H1 (cell line): ENCODE measurements at regions not wholly inside any gene's neighbourhood (a gene's known extent, or its start where the extent isn't known, plus 50 kb on each side); places are given as distances from the start of the nearest gene placed in this dataset.

Experiments
- CTCF ChIA-PET: fragments of 300-600 bp; sonication (Branson Sonifier 250); formaldehyde crosslinking; loops from one replicate; lab custom pipeline; 2021; ENCODE audit not compliant: partially characterized antibody; lab: Charles Lee
- POLR2A ChIA-PET: fragments of 300-600 bp; sonication (Branson Sonifier 250); formaldehyde crosslinking; loops from one replicate; lab custom pipeline; 2021; ENCODE audit warnings: inconsistent platforms; ENCODE audit not compliant: partially characterized antibody; lab: Charles Lee
- DNase-seq, 2 experiments: peaks; one replicate each; pipeline versions ENCODE4 v3.0.0 to v3.0.0-alpha.2; 2010 to 2022; ENCODE audit warnings: low spot score in 2 of 2, low read depth in 1 of 2, mixed read lengths in 1 of 2
- FAIRE-seq: peaks from 2 replicates; lab custom pipeline; 2011; peaks lifted over from hg19 to GRCh38; lab: Jason Lieb, UNC
- H2AFZ ChIP-seq: 2 replicates; pipeline ENCODE4 v1.8.1; 2012; ENCODE audit warnings: low read length, inconsistent platforms
- H2AK5ac ChIP-seq: 2 replicates; pipeline ENCODE4 v1.6.1; 2013; ENCODE audit warnings: low read depth, low read length
- H2BK120ac ChIP-seq: replicated peaks from 2 replicates; pipeline ENCODE3; 2013; ENCODE audit warnings: low read depth, low read length, inconsistent platforms
- H2BK12ac ChIP-seq: 2 replicates; pipeline ENCODE4 v1.6.1; 2013; ENCODE audit warnings: low read depth, low read length
- H2BK15ac ChIP-seq: 2 replicates; pipeline ENCODE4 v1.6.1; 2013; ENCODE audit warnings: low read length
- H2BK20ac ChIP-seq: 2 replicates; pipeline ENCODE4 v1.6.1; 2013; ENCODE audit warnings: low read length
- H2BK5ac ChIP-seq: 2 replicates; pipeline ENCODE4 v1.6.1; 2013; ENCODE audit warnings: low read depth, low read length
- H3K14ac ChIP-seq: 2 replicates; pipeline ENCODE4 v1.6.1; 2013; ENCODE audit warnings: inconsistent platforms; ENCODE audit not compliant: insufficient read length
- H3K18ac ChIP-seq: 2 replicates; pipeline ENCODE4 v1.6.1; 2013; ENCODE audit warnings: low read length; ENCODE audit errors: extremely low read depth
- H3K23ac ChIP-seq: 2 replicates; pipeline ENCODE4 v1.6.1; 2013; ENCODE audit warnings: inconsistent platforms; ENCODE audit not compliant: insufficient read length
- H3K23me2 ChIP-seq: 2 replicates; pipeline ENCODE4 v1.6.1; 2013; ENCODE audit warnings: low read depth, low read length
- H3K27ac ChIP-seq: 2 replicates; pipeline ENCODE4 v1.6.1; 2011; ENCODE audit warnings: low read depth, low read length, inconsistent platforms
- H3K27me3 ChIP-seq, 4 experiments: replicated peaks in 1 of 4; 1 replicate in 1 of 4; 2 replicates in 3 of 4; pipeline versions ENCODE4 v1.6.1 to v1.8.1; 2011 to 2013; ENCODE audit warnings: low read length in 3 of 4, mild to moderate bottlenecking in 3 of 4, inconsistent platforms in 2 of 4, mixed read lengths in 2 of 4, moderate library complexity in 1 of 4; ENCODE audit not compliant: control insufficient read depth in 3 of 4, insufficient read depth in 3 of 4; ENCODE audit errors: extremely low read depth in 1 of 4
- H3K36me3 ChIP-seq, 4 experiments: 2 replicates each; pipeline versions ENCODE4 v1.6.1 to v1.8.1; 2011 to 2013; ENCODE audit warnings: mild to moderate bottlenecking in 4 of 4, low read length in 3 of 4, moderate library complexity in 2 of 4, control low read depth in 1 of 4, inconsistent platforms in 1 of 4; ENCODE audit not compliant: insufficient read depth in 4 of 4, control insufficient read depth in 2 of 4
- H3K4ac ChIP-seq: replicated peaks from 2 replicates; pipeline ENCODE3; 2013; ENCODE audit warnings: low read length, low read depth, mixed read lengths, inconsistent platforms; ENCODE audit not compliant: insufficient read length
- H3K4me1 ChIP-seq, 4 experiments: replicated peaks in 1 of 4; 1 replicate in 1 of 4; 2 replicates in 3 of 4; pipeline versions ENCODE4 v1.6.1 to v1.8.1; 2011 to 2013; ENCODE audit warnings: low read length in 3 of 4, inconsistent platforms in 2 of 4, mixed read lengths in 1 of 4; ENCODE audit not compliant: insufficient read depth in 4 of 4, control insufficient read depth in 3 of 4
- H3K4me2 ChIP-seq, 2 experiments: 2 replicates each; pipeline versions ENCODE4 v1.6.1 to v1.8.1; 2011 to 2013; ENCODE audit warnings: low read depth in 2 of 2, low read length in 2 of 2, control low read depth in 1 of 2, inconsistent platforms in 1 of 2, mild to moderate bottlenecking in 1 of 2; ENCODE audit not compliant: insufficient read depth in 1 of 2
- H3K4me3 ChIP-seq, 4 experiments: fragments of 200-600, 300-600 bp in 1 of 4; sonication (generic), shearing (Covaris generic), sonication (Bioruptor Twin) in 1 of 4; 2 replicates each; pipeline versions ENCODE4 v1.5.1 to v1.8.1; 2011 to 2016; ENCODE audit warnings: low read length in 4 of 4, low read depth in 3 of 4, control low read depth in 2 of 4, inconsistent platforms in 2 of 4, mild to moderate bottlenecking in 2 of 4, mixed read lengths in 1 of 4, moderate library complexity in 1 of 4; ENCODE audit not compliant: insufficient read depth in 2 of 4; ENCODE audit errors: extremely low read depth in 1 of 4
- H3K56ac ChIP-seq: replicated peaks from 2 replicates; pipeline ENCODE3; 2013; ENCODE audit warnings: low read depth, mild to moderate bottlenecking, mixed read lengths, low read length, inconsistent platforms; ENCODE audit not compliant: insufficient read length
- H3K79me1 ChIP-seq: 2 replicates; pipeline ENCODE4 v1.6.1; 2013; ENCODE audit warnings: low read depth, low read length, control low read depth
- H3K79me2 ChIP-seq, 2 experiments: 2 replicates each; pipeline versions ENCODE4 v1.6.1 to v1.8.1; 2012 to 2013; ENCODE audit warnings: low read length in 2 of 2, mild to moderate bottlenecking in 2 of 2, inconsistent platforms in 1 of 2; ENCODE audit not compliant: insufficient read depth in 2 of 2, control insufficient read depth in 1 of 2
- H3K9ac ChIP-seq, 4 experiments: replicated peaks in 1 of 4; 1 replicate in 1 of 4; 2 replicates in 3 of 4; pipeline versions ENCODE4 v1.6.1 to v1.8.1; 2011 to 2013; ENCODE audit warnings: low read depth in 3 of 4, low read length in 3 of 4, control low read depth in 2 of 4, mild to moderate bottlenecking in 2 of 4, moderate library complexity in 2 of 4, inconsistent platforms in 1 of 4; ENCODE audit errors: extremely low read depth in 1 of 4
- H3K9me3 ChIP-seq, 2 experiments: 2 replicates each; pipeline versions ENCODE4 v1.6.1 to v1.8.1; 2012 to 2013; ENCODE audit warnings: mild to moderate bottlenecking in 2 of 2, moderate library complexity in 2 of 2, control low read depth in 1 of 2, inconsistent platforms in 1 of 2, low read depth in 1 of 2, low read length in 1 of 2, mixed read lengths in 1 of 2; ENCODE audit not compliant: insufficient read depth in 2 of 2
- H4K20me1 ChIP-seq, 2 experiments: replicated peaks in 1 of 2; 2 replicates each; pipeline versions ENCODE3 to v1.8.1; 2011 to 2013; ENCODE audit warnings: inconsistent platforms in 2 of 2, low read length in 2 of 2, mild to moderate bottlenecking in 1 of 2; ENCODE audit not compliant: insufficient read depth in 2 of 2, control insufficient read depth in 1 of 2
- H4K5ac ChIP-seq: 2 replicates; pipeline ENCODE4 v1.6.1; 2013; ENCODE audit warnings: low read length, low read depth, mixed read lengths, inconsistent platforms; ENCODE audit not compliant: insufficient read length
- H4K8ac ChIP-seq: 2 replicates; pipeline ENCODE4 v1.8.0; 2013; ENCODE audit warnings: mild to moderate bottlenecking, moderate library complexity, low read length, inconsistent platforms; ENCODE audit not compliant: insufficient read depth; ENCODE audit errors: extremely low read depth
- H4K91ac ChIP-seq: replicated peaks from 2 replicates; pipeline ENCODE3; 2013; ENCODE audit warnings: low read length, mixed read lengths, inconsistent platforms; ENCODE audit not compliant: insufficient read length
- TCF12 ChIP-seq: IDR thresholded peaks from 2 replicates; pipeline ENCODE4 v1.6.1; 2011; ENCODE audit warnings: low read depth, mild to moderate bottlenecking, low read length
- WGBS, 2 experiments: shearing (Covaris generic) in 1 of 2; methylation state at CpG; one replicate each; pipeline versions ENCODE4 v1.1.6 to v1.1.7; 2013 to 2015; ENCODE audit warnings: low lambda C conversion rate in 2 of 2, mixed read lengths in 2 of 2, inconsistent platforms in 1 of 2, low coverage in 1 of 2, missing lambda C conversion rate in 1 of 2; ENCODE audit not compliant: insufficient replicate concordance in 2 of 2, insufficient coverage in 1 of 2, insufficient read length in 1 of 2; ENCODE audit errors: extremely low coverage in 1 of 2, missing lambda C conversion rate in 1 of 2; 5-methylcytosine and 5-hydroxymethylcytosine counted together

- Histone ChIP-seq H2BK5ac (no peak overlapping the region), H3K23ac (no peak overlapping the region), H3K79me2 (no peaks in the 10 kb centered on the region)
- WGBS, 2 experiments, result 94% methylated on average over 3 of the region's 3 CpGs; no CpG with 5 or more reads in 1 of the 2 experiments
- no peak for TF ChIP-seq TCF12
- TF ChIP-seq, all 59 proteins: peak for 0
- Histone ChIP-seq H2BK15ac (no peak overlapping the region), H2BK20ac (no peak overlapping the region), H3K36me3 (no peaks in the 10 kb centered on the region), H3K4me2 (no peak overlapping the region), H3K14ac (no peak overlapping the region), H3K4me3 (no peak overlapping the region), H2AK5ac (no peak overlapping the region), H3K4ac (no peak overlapping the region), H3K4me1 (no peaks in the 10 kb centered on the region), H3K9me3 (no peaks in the 10 kb centered on the region), H4K91ac (no peak overlapping the region), H3K9ac (no peak overlapping the region), H4K5ac (no peak overlapping the region), H4K20me1 (no peaks in the 10 kb centered on the region), H3K56ac (no peak overlapping the region), H3K18ac (no peak overlapping the region), H2BK12ac (no peak overlapping the region), H3K23me2 (no peaks in the 10 kb centered on the region), H3K27ac (no peak overlapping the region), H3K27me3 (no peaks in the 10 kb centered on the region), H3K79me1 (no peaks in the 10 kb centered on the region), H2BK120ac (no peak overlapping the region), H4K8ac (no peak overlapping the region), H2AFZ (no peak overlapping the region)
- FAIRE-seq (no peak), DNase-seq (no peak)
- ChIA-PET POLR2A (no interaction called here), CTCF (no interaction called here)
Measured at GRCh38 chr15:96435841-96436240, 105.3 kb downstream of the NR2F2 start.
